GM20000 (cell line): ENCODE measurements at regions not wholly inside any gene's neighbourhood (a gene's known extent, or its start where the extent isn't known, plus 50 kb on each side); places are given as distances from the start of the nearest gene placed in this dataset.

ENCODE experiments used
- DNase-seq: peaks from one replicate; pipeline ENCODE4 v3.0.0; 2012; ENCODE audit warnings: low spot score
- CTCF ChIP-seq: IDR thresholded peaks from 2 replicates; pipeline ENCODE4 v1.5.1; 2012; ENCODE audit warnings: mild to moderate bottlenecking, control low read depth; ENCODE audit errors: extremely low read depth, missing control alignments

GRCh38 chr11:11173316-11174025, 179.6 kb downstream of the CSNK2A3 start:
- no peak for DNase-seq
- TF ChIP-seq CTCF, result no peak

GRCh38 chr11:11171854-11172253, 181.2 kb downstream of the CSNK2A3 start:
- TF ChIP-seq CTCF, result no peak
- peak; percentile 46 for DNase-seq

GRCh38 chr11:11171285-11171684, 181.8 kb downstream of the CSNK2A3 start:
- TF ChIP-seq CTCF, result no peak
- no peak for DNase-seq

GRCh38 chr11:11170352-11171084, 182.5 kb downstream of the CSNK2A3 start:
- no peak for DNase-seq
- TF ChIP-seq CTCF, result no peak

GRCh38 chr11:11169715-11170351, 183.2 kb downstream of the CSNK2A3 start:
- no peak for TF ChIP-seq CTCF
- peak; percentile 15 for DNase-seq

- no peak for TF ChIP-seq CTCF
- no peak for DNase-seq
Measured at GRCh38 chr11:11167806-11168205, 185.2 kb downstream of the CSNK2A3 start.

- no peak for DNase-seq
- TF ChIP-seq CTCF, result no peak
Measured at GRCh38 chr11:11164334-11164690, 188.7 kb downstream of the CSNK2A3 start.
